Memory B cell (primary cell): ENCODE measurements at regions not wholly inside any gene's neighbourhood (a gene's known extent, or its start where the extent isn't known, plus 50 kb on each side); places are given as distances from the start of the nearest gene placed in this dataset.
"Not testable (repeated sequence)": the region's sequence is repeated elsewhere in the genome, so short reads cannot be mapped to it uniquely, and the experiment has no call there.

Experiments
- ATAC-seq: fragments of 150-1000 bp; cut with Tn5 transposase; 2 replicates; pipeline ENCODE4 v1.10.0; 2021; ENCODE audit warnings: low read depth, mild to moderate bottlenecking, moderate library complexity
- DNase-seq, 2 donors: peaks; one replicate each; pipeline ENCODE4 v3.0.0; 2022; ENCODE audit warnings: low spot score in 2 of 2
- H3K27ac Mint-ChIP-seq: one replicate; pipeline ENCODE4 v1.8.0; 2022; ENCODE audit warnings: mild to moderate bottlenecking, moderate library complexity, mixed read lengths
- H3K27me3 Mint-ChIP-seq: one replicate; pipeline ENCODE4 v1.8.0; 2022; ENCODE audit warnings: mixed read lengths
- H3K36me3 Mint-ChIP-seq: one replicate; pipeline ENCODE4 v1.8.0; 2022; ENCODE audit warnings: mild to moderate bottlenecking, mixed read lengths
- H3K4me1 Mint-ChIP-seq: one replicate; pipeline ENCODE4 v1.8.0; 2022; ENCODE audit warnings: mixed read lengths
- H3K4me3 Mint-ChIP-seq: one replicate; pipeline ENCODE4 v1.8.0; 2022; ENCODE audit warnings: mild to moderate bottlenecking, moderate library complexity, mixed read lengths
- H3K9me3 Mint-ChIP-seq: one replicate; pipeline ENCODE4 v1.8.0; 2022; ENCODE audit warnings: mixed read lengths

DNA sequence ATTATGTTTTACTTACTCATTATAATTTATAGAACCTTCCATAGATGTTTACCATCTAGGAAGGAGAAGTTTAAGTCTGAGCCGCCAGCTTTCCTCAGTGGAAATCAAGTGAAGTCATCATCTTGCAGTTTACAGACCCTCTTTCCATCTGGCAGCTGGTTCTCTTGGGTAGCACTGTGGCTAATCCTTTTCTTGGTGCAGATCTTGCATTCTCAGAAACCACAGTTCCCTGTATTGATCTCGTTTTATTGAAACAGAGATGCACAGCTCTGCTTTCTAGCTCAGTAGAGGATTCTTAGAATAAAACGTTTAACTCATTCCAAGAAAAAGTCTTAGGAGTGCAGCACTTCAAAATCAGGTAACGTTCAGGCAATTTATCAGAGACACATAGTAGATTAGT lies 1154.7 kb downstream of the FOXD4L5 start:
- H3K4me3 Mint-ChIP-seq, ATAC-seq: not testable (repeated sequence)

GRCh38 chr9:64128572-64128971 lies 1156.4 kb downstream of the FOXD4L5 start:
- Mint-ChIP-seq H3K36me3 (no peaks in the 10 kb centered on the region), H3K4me1 (no peaks in the 10 kb centered on the region), H3K27ac (no peak overlapping the region), H3K9me3 (peaks cover 5% of the 10 kb centered on the region), H3K27me3 (no peaks in the 10 kb centered on the region), H3K4me3 (no peak overlapping the region)
- ATAC-seq (no peak), DNase-seq (no peak)

More for the DNA sequence above, 1154.7 kb downstream of the FOXD4L5 start:
- not testable (repeated sequence) for H3K4me1 Mint-ChIP-seq, H3K9me3 Mint-ChIP-seq, DNase-seq, H3K36me3 Mint-ChIP-seq, H3K27ac Mint-ChIP-seq, H3K27me3 Mint-ChIP-seq

GRCh38 chr9:64121602-64122001 lies 1163.4 kb downstream of the FOXD4L5 start:
- not testable (repeated sequence) for DNase-seq, H3K27me3 Mint-ChIP-seq, ATAC-seq, H3K27ac Mint-ChIP-seq, H3K9me3 Mint-ChIP-seq, H3K4me3 Mint-ChIP-seq, H3K36me3 Mint-ChIP-seq, H3K4me1 Mint-ChIP-seq

- not testable (repeated sequence) for H3K27me3 Mint-ChIP-seq, H3K4me1 Mint-ChIP-seq, H3K36me3 Mint-ChIP-seq, DNase-seq, H3K9me3 Mint-ChIP-seq, H3K27ac Mint-ChIP-seq, H3K4me3 Mint-ChIP-seq, ATAC-seq
These were observed 1167.7 kb downstream of the FOXD4L5 start for GRCh38 chr9:64117329-64117728.

DNA sequence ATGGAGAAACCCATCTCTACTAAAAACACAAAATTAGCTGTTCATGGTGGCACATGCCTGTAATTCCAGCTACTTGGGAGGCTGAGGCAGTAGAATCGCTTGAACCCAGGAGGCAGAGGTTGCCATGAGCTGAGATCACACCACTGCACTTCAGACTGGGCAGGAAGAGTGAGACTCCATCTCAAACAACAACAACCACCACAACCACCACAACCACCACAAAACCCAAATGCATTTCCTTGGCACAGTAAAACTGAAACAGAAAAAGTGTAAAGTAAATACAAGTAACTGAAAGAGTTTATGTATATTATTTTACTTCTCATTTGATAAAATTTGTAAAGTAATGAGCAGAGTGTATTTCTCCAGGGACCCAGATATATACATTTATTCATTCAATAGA lies 1177.1 kb downstream of the FOXD4L5 start:
- DNase-seq, H3K4me3 Mint-ChIP-seq, H3K27me3 Mint-ChIP-seq, H3K27ac Mint-ChIP-seq, H3K36me3 Mint-ChIP-seq, H3K9me3 Mint-ChIP-seq, H3K4me1 Mint-ChIP-seq, ATAC-seq: not testable (repeated sequence)

GRCh38 chr9:64107211-64107610 lies 1177.8 kb downstream of the FOXD4L5 start:
- H3K4me3 Mint-ChIP-seq, H3K27me3 Mint-ChIP-seq, H3K9me3 Mint-ChIP-seq, ATAC-seq, DNase-seq, H3K36me3 Mint-ChIP-seq, H3K4me1 Mint-ChIP-seq, H3K27ac Mint-ChIP-seq: not testable (repeated sequence)

GRCh38 chr9:64105193-64105592 lies 1179.8 kb downstream of the FOXD4L5 start:
- not testable (repeated sequence) for ATAC-seq, H3K4me3 Mint-ChIP-seq, DNase-seq, H3K27ac Mint-ChIP-seq, H3K4me1 Mint-ChIP-seq, H3K36me3 Mint-ChIP-seq, H3K27me3 Mint-ChIP-seq, H3K9me3 Mint-ChIP-seq

GRCh38 chr9:64101504-64101903 lies 1183.5 kb downstream of the FOXD4L5 start:
- H3K4me3 Mint-ChIP-seq, H3K36me3 Mint-ChIP-seq, ATAC-seq, DNase-seq, H3K27me3 Mint-ChIP-seq, H3K27ac Mint-ChIP-seq, H3K4me1 Mint-ChIP-seq, H3K9me3 Mint-ChIP-seq: not testable (repeated sequence)

GRCh38 chr9:64100571-64101155 lies 1184.3 kb downstream of the FOXD4L5 start:
- H3K36me3 Mint-ChIP-seq, H3K4me3 Mint-ChIP-seq, DNase-seq: not testable (repeated sequence)

GRCh38 chr9:64085998-64086397 lies 1199.0 kb downstream of the FOXD4L5 start:
- H3K27ac Mint-ChIP-seq, DNase-seq, H3K4me1 Mint-ChIP-seq, H3K4me3 Mint-ChIP-seq, H3K27me3 Mint-ChIP-seq, H3K36me3 Mint-ChIP-seq, H3K9me3 Mint-ChIP-seq, ATAC-seq: not testable (repeated sequence)

More at GRCh38 chr9:64100571-64101155, 1184.3 kb downstream of the FOXD4L5 start:
- not testable (repeated sequence) for H3K27me3 Mint-ChIP-seq, H3K27ac Mint-ChIP-seq, ATAC-seq, H3K9me3 Mint-ChIP-seq, H3K4me1 Mint-ChIP-seq

DNA sequence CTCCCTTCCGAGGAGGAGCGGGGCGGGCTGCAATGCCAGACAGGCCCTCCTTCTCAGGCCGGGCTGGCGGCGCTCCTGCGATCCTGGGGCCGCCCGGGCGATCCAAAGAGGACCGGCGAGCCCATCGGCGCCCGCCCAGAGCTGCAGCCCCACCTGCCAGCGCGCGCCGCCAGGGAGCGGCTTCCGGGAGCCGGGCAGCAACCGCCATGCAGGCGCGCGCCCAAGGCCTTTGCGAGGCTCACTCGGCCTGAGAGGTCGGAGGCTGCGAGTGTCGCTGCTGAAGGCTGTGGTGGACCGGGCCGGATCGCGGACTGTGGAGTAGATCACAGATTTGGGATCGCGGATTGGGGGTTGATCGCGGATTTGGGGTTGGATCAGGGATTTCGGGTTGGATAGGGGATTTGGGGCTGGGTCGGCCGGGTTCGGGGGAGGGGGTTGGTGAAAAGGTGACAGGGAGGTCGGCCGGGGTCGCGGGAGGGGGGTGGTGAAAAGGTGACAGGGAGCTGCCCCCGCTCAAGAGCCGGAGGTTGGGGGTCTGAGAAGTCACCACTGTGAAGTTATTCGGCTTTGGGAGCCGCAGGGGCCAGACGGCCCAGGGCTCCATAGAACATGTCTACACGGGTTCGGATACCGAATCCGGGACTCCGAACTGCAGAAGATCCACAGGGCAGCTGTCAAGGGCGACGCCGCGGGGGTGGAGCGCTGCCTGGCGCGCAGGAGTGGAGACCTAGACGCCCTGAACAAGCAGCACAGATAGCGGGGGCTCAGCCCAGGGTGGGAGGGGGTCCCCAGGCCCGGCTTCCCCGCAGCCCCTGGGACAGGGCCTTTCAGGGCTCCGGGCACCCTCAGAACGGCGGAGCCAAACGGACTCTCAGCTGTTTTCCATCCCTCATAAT lies 1213.4 kb downstream of the FOXD4L5 start:
- not testable (repeated sequence) for ATAC-seq, H3K9me3 Mint-ChIP-seq, DNase-seq, H3K36me3 Mint-ChIP-seq, H3K4me3 Mint-ChIP-seq, H3K27me3 Mint-ChIP-seq, H3K27ac Mint-ChIP-seq, H3K4me1 Mint-ChIP-seq

DNA sequence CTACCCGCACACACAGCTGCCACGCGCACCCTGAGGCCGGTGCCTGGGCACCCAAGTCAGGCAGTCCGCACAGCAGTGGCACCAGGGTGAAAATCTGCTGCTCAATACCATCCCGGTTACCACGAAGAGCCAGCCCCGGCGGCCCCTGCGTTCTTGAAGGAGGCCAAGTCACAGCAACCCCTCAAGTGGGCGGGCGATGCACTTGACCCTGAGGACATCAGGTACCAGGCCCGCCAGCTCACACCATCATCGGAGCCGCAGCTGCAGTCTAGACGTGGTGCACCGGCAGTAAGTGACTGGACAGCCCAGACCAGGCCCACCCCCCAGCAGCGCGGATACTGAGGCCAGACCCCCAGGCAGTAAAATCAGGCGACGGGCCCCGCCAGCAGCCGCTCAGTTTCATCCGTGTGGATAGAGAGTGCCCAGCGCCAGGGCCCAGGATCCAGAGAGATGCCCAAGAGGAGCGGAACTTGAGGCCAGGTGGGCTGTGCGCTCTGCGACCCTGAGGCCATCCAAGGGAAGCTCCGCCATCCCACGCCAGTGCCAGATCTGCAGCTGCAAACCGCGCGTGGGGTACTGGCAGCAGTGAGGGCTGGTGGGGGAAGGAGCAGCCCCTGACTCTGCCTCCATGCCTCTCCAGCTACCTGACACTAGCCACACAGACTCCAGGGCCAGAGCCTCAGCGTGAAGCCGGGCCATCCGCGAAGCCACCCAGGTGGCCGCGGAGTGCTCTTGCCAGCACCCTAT lies 1214.2 kb downstream of the FOXD4L5 start:
- not testable (repeated sequence) for H3K36me3 Mint-ChIP-seq, H3K9me3 Mint-ChIP-seq, H3K4me1 Mint-ChIP-seq

GRCh38 chr9:64070083-64070482 lies 1214.9 kb downstream of the FOXD4L5 start:
- H3K27me3 Mint-ChIP-seq, H3K27ac Mint-ChIP-seq, ATAC-seq, H3K36me3 Mint-ChIP-seq, H3K4me3 Mint-ChIP-seq, DNase-seq, H3K9me3 Mint-ChIP-seq, H3K4me1 Mint-ChIP-seq: not testable (repeated sequence)

More for the DNA sequence above, 1214.2 kb downstream of the FOXD4L5 start:
- not testable (repeated sequence) for ATAC-seq, H3K27ac Mint-ChIP-seq, H3K27me3 Mint-ChIP-seq, H3K4me3 Mint-ChIP-seq, DNase-seq

DNA sequence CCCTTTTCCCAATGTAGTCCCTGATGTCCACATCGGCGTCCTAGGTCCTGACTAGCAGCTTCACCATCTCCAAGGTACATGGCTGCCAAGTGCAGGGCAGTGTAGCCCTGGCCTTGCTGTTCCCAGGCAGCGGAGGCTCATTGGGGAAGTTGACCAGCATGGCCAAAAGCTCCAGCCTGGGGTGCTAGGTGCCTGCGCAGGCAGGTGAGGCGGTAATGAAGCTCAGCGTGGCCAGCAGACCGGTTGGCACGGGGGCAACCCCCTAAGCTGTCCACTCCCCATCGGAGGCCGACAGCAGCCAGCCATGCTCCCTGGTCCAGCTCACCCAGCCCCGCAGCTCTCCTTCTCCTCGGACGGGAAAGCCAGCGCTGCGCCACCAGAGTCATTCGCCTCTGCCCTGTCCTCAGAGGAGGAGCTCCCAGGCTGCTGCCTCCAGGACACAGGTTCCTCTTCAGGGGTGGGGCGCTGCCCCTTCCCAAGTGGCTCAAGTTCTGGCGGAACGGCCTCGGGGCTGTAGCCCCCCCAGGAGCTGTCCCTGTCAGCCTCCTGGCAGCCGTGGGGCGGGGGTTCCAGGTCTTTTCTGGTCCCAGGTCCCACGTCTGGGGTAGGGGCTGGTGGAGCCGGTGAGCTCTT lies 1218.2 kb downstream of the FOXD4L5 start:
- H3K9me3 Mint-ChIP-seq = peaks cover 6% of the 10 kb centered on the region
- H3K27me3 Mint-ChIP-seq = no peaks in the 10 kb centered on the region
- ATAC-seq (no peak), DNase-seq (no peak)
- H3K4me1 Mint-ChIP-seq = no peaks in the 10 kb centered on the region
- no peak overlapping the region for H3K27ac Mint-ChIP-seq
- no peak overlapping the region for H3K4me3 Mint-ChIP-seq
- H3K36me3 Mint-ChIP-seq = no peaks in the 10 kb centered on the region
